ENCODE measurements at regions not wholly inside any gene's neighbourhood (a gene's known extent, or its start where the extent isn't known, plus 50 kb on each side); places are given as distances from the start of the nearest gene placed in this dataset.

GRCh38 chr3:21357241-21357640, 393.8 kb downstream of the ZNF385D start:
- TF ChIP-seq CTCF (IDR thresholded peaks at IDR 0.05): no peak
- Histone ChIP-seq H3K4me3 (no peak overlapping the region), H3K27ac (no peak overlapping the region), H3K9me3 (no peaks in the 10 kb centered on the region), H3K36me3 (no peaks in the 10 kb centered on the region), H3K4me1 (no peaks in the 10 kb centered on the region), H3K27me3 (no peaks in the 10 kb centered on the region)
- DNase-seq: no peak
- intact Hi-C loops (cut with DNase I; ENCODE audit: low total_unique reads): no loop called here

GRCh38 chr3:21356402-21356801, 394.6 kb downstream of the ZNF385D start:
- intact Hi-C loops (cut with DNase I; ENCODE audit: low total_unique reads): no loop called here
- TF ChIP-seq CTCF (IDR thresholded peaks at IDR 0.05): no peak
- Histone ChIP-seq H3K36me3 (no peaks in the 10 kb centered on the region), H3K4me1 (no peaks in the 10 kb centered on the region), H3K27me3 (no peaks in the 10 kb centered on the region), H3K9me3 (no peaks in the 10 kb centered on the region), H3K4me3 (no peak overlapping the region), H3K27ac (no peak overlapping the region)
- no peak for DNase-seq

- H3K27ac ChIP-seq: no peak overlapping the region
- intact Hi-C loops (cut with DNase I; ENCODE audit: low total_unique reads): no loop called here
- H3K4me3 ChIP-seq: no peak overlapping the region
- H3K9me3 ChIP-seq: no peaks in the 10 kb centered on the region
- H3K27me3 ChIP-seq: no peaks in the 10 kb centered on the region
- H3K36me3 ChIP-seq: no peaks in the 10 kb centered on the region
- no peak for TF ChIP-seq CTCF (IDR thresholded peaks at IDR 0.05)
- no peak for DNase-seq
- H3K4me1 ChIP-seq: no peaks in the 10 kb centered on the region
Observed at GRCh38 chr3:21345382-21345976, 405.5 kb downstream of the ZNF385D start.

GRCh38 chr3:21331857-21332256, 419.2 kb downstream of the ZNF385D start:
- DNase-seq: no peak
- TF ChIP-seq CTCF (IDR thresholded peaks at IDR 0.05): no peak
- no peaks in the 10 kb centered on the region for H3K27me3 ChIP-seq
- no peaks in the 10 kb centered on the region for H3K36me3 ChIP-seq
- H3K27ac ChIP-seq: no peak overlapping the region
- no peak overlapping the region for H3K4me3 ChIP-seq
- peaks cover 0 to 6% (median under 1%) of the 10 kb centered on the region in 4 donors for H3K4me1 ChIP-seq
- intact Hi-C loops (cut with DNase I; ENCODE audit: low total_unique reads): no loop called here
- no peaks in the 10 kb centered on the region for H3K9me3 ChIP-seq

GRCh38 chr3:21331321-21331720, 419.7 kb downstream of the ZNF385D start:
- Histone ChIP-seq H3K9me3 (no peaks in the 10 kb centered on the region), H3K36me3 (no peaks in the 10 kb centered on the region), H3K27me3 (no peaks in the 10 kb centered on the region), H3K4me1 (peaks cover 0 to 11% (median 3%) of the 10 kb centered on the region in 4 donors), H3K4me3 (no peak overlapping the region), H3K27ac (no peak overlapping the region)
- intact Hi-C loops (cut with DNase I; ENCODE audit: low total_unique reads): no loop called here
- no peak for DNase-seq
- no peak for TF ChIP-seq CTCF (IDR thresholded peaks at IDR 0.05)

- intact Hi-C loops (cut with DNase I; ENCODE audit: low total_unique reads): no loop called here
- Histone ChIP-seq H3K27me3 (no peaks in the 10 kb centered on the region), H3K4me3 (no peak overlapping the region), H3K9me3 (no peaks in the 10 kb centered on the region), H3K4me1 (peaks cover 0 to 13% (median 4%) of the 10 kb centered on the region in 4 donors), H3K27ac (no peak overlapping the region), H3K36me3 (no peaks in the 10 kb centered on the region)
- DNase-seq: no peak
- TF ChIP-seq CTCF (IDR thresholded peaks at IDR 0.05): no peak
Observed at GRCh38 chr3:21330293-21330692, 420.7 kb downstream of the ZNF385D start.

All from tibial artery (tissue), 4 donors.